Liver (tissue), 3 donors: ENCODE measurements at regions not wholly inside any gene's neighbourhood (a gene's known extent, or its start where the extent isn't known, plus 50 kb on each side); places are given as distances from the start of the nearest gene placed in this dataset.

Experiments
- EGR1 ChIP-seq, 2 donors: IDR thresholded peaks; 2 replicates each; pipeline ENCODE4 v1.6.1; 2016 to 2018; ENCODE audit warnings: antibody characterized with exemption in 2 of 2, low read depth in 2 of 2
- FOXA1 ChIP-seq: IDR thresholded peaks from 2 replicates; pipeline ENCODE4 v1.6.1; 2016; ENCODE audit warnings: antibody characterized with exemption
- REST ChIP-seq: IDR thresholded peaks from 2 replicates; pipeline ENCODE4 v1.6.1; 2016; ENCODE audit warnings: antibody characterized with exemption, mild to moderate bottlenecking
- RXRA ChIP-seq, 2 donors: IDR thresholded peaks; 2 replicates each; pipeline ENCODE4 v1.6.1; 2017 to 2018; ENCODE audit warnings: antibody characterized with exemption in 2 of 2, mild to moderate bottlenecking in 1 of 2
- TAF1 ChIP-seq: conservative IDR thresholded peaks from 2 replicates; pipeline ENCODE4 v1.6.1; 2016; ENCODE audit warnings: antibody characterized with exemption, mild to moderate bottlenecking
- TF ChIP-seq, protein P1 (sequence below): fragments of 150-350 bp; IDR thresholded peaks from 2 replicates; pipeline ENCODE4 v1.5.1; 2017; ENCODE audit warnings: improper control_type of control experiment, low read depth, low read length; ENCODE audit not compliant: missing input control
- TF ChIP-seq, protein P2 (sequence below): IDR thresholded peaks from 2 replicates; pipeline ENCODE4 v1.6.1; 2016; ENCODE audit warnings: antibody characterized with exemption
- TF ChIP-seq, protein P3 (sequence below): IDR thresholded peaks from 2 replicates; pipeline ENCODE4 v1.6.1; 2016; ENCODE audit warnings: antibody characterized with exemption
- donor health status: healthy.
- donor health status: healthy.

- TF ChIP-seq, protein P1, sequence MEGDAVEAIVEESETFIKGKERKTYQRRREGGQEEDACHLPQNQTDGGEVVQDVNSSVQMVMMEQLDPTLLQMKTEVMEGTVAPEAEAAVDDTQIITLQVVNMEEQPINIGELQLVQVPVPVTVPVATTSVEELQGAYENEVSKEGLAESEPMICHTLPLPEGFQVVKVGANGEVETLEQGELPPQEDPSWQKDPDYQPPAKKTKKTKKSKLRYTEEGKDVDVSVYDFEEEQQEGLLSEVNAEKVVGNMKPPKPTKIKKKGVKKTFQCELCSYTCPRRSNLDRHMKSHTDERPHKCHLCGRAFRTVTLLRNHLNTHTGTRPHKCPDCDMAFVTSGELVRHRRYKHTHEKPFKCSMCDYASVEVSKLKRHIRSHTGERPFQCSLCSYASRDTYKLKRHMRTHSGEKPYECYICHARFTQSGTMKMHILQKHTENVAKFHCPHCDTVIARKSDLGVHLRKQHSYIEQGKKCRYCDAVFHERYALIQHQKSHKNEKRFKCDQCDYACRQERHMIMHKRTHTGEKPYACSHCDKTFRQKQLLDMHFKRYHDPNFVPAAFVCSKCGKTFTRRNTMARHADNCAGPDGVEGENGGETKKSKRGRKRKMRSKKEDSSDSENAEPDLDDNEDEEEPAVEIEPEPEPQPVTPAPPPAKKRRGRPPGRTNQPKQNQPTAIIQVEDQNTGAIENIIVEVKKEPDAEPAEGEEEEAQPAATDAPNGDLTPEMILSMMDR = no peak
- TF ChIP-seq FOXA1 (no peak), RXRA (IDR thresholded peaks at IDR 0.05) (no peak), REST (no peak), TAF1 (no peak), EGR1 (IDR thresholded peaks at IDR 0.05; ENCODE audit: low read depth in 2 of 2) (no peak)
- TF ChIP-seq, protein P2, sequence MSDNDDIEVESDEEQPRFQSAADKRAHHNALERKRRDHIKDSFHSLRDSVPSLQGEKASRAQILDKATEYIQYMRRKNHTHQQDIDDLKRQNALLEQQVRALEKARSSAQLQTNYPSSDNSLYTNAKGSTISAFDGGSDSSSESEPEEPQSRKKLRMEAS = no peak
- TF ChIP-seq, protein P3, sequence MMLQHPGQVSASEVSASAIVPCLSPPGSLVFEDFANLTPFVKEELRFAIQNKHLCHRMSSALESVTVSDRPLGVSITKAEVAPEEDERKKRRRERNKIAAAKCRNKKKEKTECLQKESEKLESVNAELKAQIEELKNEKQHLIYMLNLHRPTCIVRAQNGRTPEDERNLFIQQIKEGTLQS = no peak
Measured at GRCh38 chr10:65017523-65017922, 1496.3 kb downstream of the REEP3 start.
